HEK293 (cell line): ENCODE measurements at regions not wholly inside any gene's neighbourhood (a gene's known extent, or its start where the extent isn't known, plus 50 kb on each side); places are given as distances from the start of the nearest gene placed in this dataset.
A peak's percentile ranks its signal among the peaks of the same experiment; 100 is the strongest.

Experiments
- BCL6B ChIP-seq: fragments of 450-650 bp; formaldehyde crosslinking; IDR thresholded peaks from 2 replicates; pipeline ENCODE4 v1.5.1; 2017; ENCODE audit warnings: missing biosample characterization, missing genetic modification characterization
- GFI1B ChIP-seq: fragments of 450-650 bp; formaldehyde crosslinking; IDR thresholded peaks from 2 replicates; pipeline ENCODE4 v1.5.1; 2016; ENCODE audit warnings: missing biosample characterization, missing genetic modification characterization
- GLIS1 ChIP-seq: fragments of 450-650 bp; formaldehyde crosslinking; IDR thresholded peaks from 2 replicates; pipeline ENCODE4 v1.5.1; 2016; ENCODE audit warnings: missing biosample characterization, missing genetic modification characterization
- OVOL3 ChIP-seq: fragments of 450-650 bp; formaldehyde crosslinking; IDR thresholded peaks from 2 replicates; pipeline ENCODE4 v1.5.1; 2016; ENCODE audit warnings: missing biosample characterization, missing genetic modification characterization
- PRDM2 ChIP-seq: fragments of 450-650 bp; formaldehyde crosslinking; IDR thresholded peaks from 2 replicates; pipeline ENCODE4 v1.5.1; 2016; ENCODE audit warnings: missing biosample characterization, missing genetic modification characterization, borderline replicate concordance
- SALL2 ChIP-seq: fragments of 450-650 bp; formaldehyde crosslinking; IDR thresholded peaks from 2 replicates; pipeline ENCODE4 v1.5.0; 2017; ENCODE audit warnings: missing biosample characterization, mild to moderate bottlenecking, missing genetic modification characterization, borderline replicate concordance
- TSHZ1 ChIP-seq: fragments of 450-650 bp; formaldehyde crosslinking; IDR thresholded peaks from 2 replicates; pipeline ENCODE4 v1.5.1; 2016; ENCODE audit warnings: missing biosample characterization, missing genetic modification characterization, borderline replicate concordance
- ZFP3 ChIP-seq: fragments of 450-650 bp; formaldehyde crosslinking; IDR thresholded peaks from 2 replicates; pipeline ENCODE4 v1.5.1; 2016; ENCODE audit warnings: low read depth, missing biosample characterization, missing genetic modification characterization
- ZIC2 ChIP-seq: fragments of 450-650 bp; formaldehyde crosslinking; IDR thresholded peaks from 2 replicates; pipeline ENCODE4 v1.5.1; 2016; ENCODE audit warnings: missing biosample characterization, missing genetic modification characterization
- ZNF148 ChIP-seq: fragments of 450-650 bp; formaldehyde crosslinking; IDR thresholded peaks from 2 replicates; pipeline ENCODE4 v1.5.0; 2017; ENCODE audit warnings: missing biosample characterization, missing genetic modification characterization, borderline replicate concordance
- ZNF211 ChIP-seq: fragments of 450-650 bp; formaldehyde crosslinking; IDR thresholded peaks from 2 replicates; pipeline ENCODE4 v1.5.1; 2016; ENCODE audit warnings: low read depth, missing biosample characterization, missing genetic modification characterization
- ZNF324 ChIP-seq: fragments of 450-650 bp; formaldehyde crosslinking; IDR thresholded peaks from 2 replicates; pipeline ENCODE4 v1.5.1; 2016; ENCODE audit warnings: missing biosample characterization, missing genetic modification characterization
- ZNF350 ChIP-seq: fragments of 450-650 bp; formaldehyde crosslinking; IDR thresholded peaks from 2 replicates; pipeline ENCODE4 v1.5.0; 2017; ENCODE audit warnings: missing biosample characterization, mild to moderate bottlenecking, missing genetic modification characterization
- ZNF354C ChIP-seq: fragments of 450-650 bp; formaldehyde crosslinking; IDR thresholded peaks from 2 replicates; pipeline ENCODE4 v1.5.1; 2016; ENCODE audit warnings: missing biosample characterization, missing genetic modification characterization, low read depth, borderline replicate concordance
- ZNF416 ChIP-seq: fragments of 450-650 bp; formaldehyde crosslinking; IDR thresholded peaks from 2 replicates; pipeline ENCODE4 v1.5.1; 2016; ENCODE audit warnings: missing biosample characterization, missing genetic modification characterization
- ZNF423 ChIP-seq: fragments of 450-650 bp; formaldehyde crosslinking; IDR thresholded peaks from 2 replicates; pipeline ENCODE4 v1.5.1; 2016; ENCODE audit warnings: missing biosample characterization, missing genetic modification characterization
- ZNF48 ChIP-seq: fragments of 450-650 bp; formaldehyde crosslinking; IDR thresholded peaks from 2 replicates; pipeline ENCODE4 v1.5.1; 2016; ENCODE audit warnings: missing biosample characterization, missing genetic modification characterization
- ZNF529 ChIP-seq: fragments of 450-650 bp; formaldehyde crosslinking; IDR thresholded peaks from 2 replicates; pipeline ENCODE4 v1.5.1; 2017; ENCODE audit warnings: missing genetic modification characterization, missing biosample characterization; ENCODE audit not compliant: insufficient replicate concordance
- ZNF548 ChIP-seq: fragments of 450-650 bp; formaldehyde crosslinking; IDR thresholded peaks from 2 replicates; pipeline ENCODE4 v1.5.1; 2016; ENCODE audit warnings: missing biosample characterization, missing genetic modification characterization
- ZNF549 ChIP-seq: fragments of 450-650 bp; IDR thresholded peaks from 2 replicates; pipeline ENCODE4 v1.5.1; 2018; ENCODE audit warnings: missing biosample characterization, missing genetic modification characterization, mild to moderate bottlenecking, inconsistent platforms, moderate library complexity
- ZNF580 ChIP-seq: fragments of 450-650 bp; formaldehyde crosslinking; IDR thresholded peaks from 2 replicates; pipeline ENCODE4 v1.5.1; 2016; ENCODE audit warnings: missing biosample characterization, missing genetic modification characterization
- ZNF639 ChIP-seq: fragments of 450-650 bp; formaldehyde crosslinking; IDR thresholded peaks from 2 replicates; pipeline ENCODE4 v1.5.1; 2016; ENCODE audit warnings: missing biosample characterization, missing genetic modification characterization
- ZNF837 ChIP-seq: fragments of 450-650 bp; formaldehyde crosslinking; IDR thresholded peaks from 2 replicates; pipeline ENCODE4 v1.5.1; 2016; ENCODE audit warnings: missing biosample characterization, missing genetic modification characterization
- ZSCAN23 ChIP-seq: fragments of 450-650 bp; formaldehyde crosslinking; IDR thresholded peaks from 2 replicates; pipeline ENCODE4 v1.5.1; 2016; ENCODE audit warnings: missing biosample characterization, missing genetic modification characterization

GRCh38 chr5:36743891-36744772 is 132.4 kb upstream of the NIPBL start (continued):
- TF ChIP-seq PRDM2 (no peak), BCL6B (tag by site-specific recombination) (no peak), ZNF354C (tag by site-specific recombination) (no peak), ZNF529 (tag by site-specific recombination) (no peak), ZNF549 (tag by site-specific recombination) (no peak), SALL2 (tag by site-specific recombination) (no peak), ZNF324 (peak; percentile 46), TSHZ1 (no peak), ZSCAN23 (no peak), GFI1B (tag by site-specific recombination) (no peak), ZFP3 (tag by site-specific recombination) (no peak), ZIC2 (no peak), ZNF350 (tag by site-specific recombination) (no peak), ZNF580 (tag by site-specific recombination) (peak; percentile 58), ZNF837 (tag by site-specific recombination) (no peak), GLIS1 (tag by site-specific recombination) (no peak), ZNF423 (tag by site-specific recombination) (no peak), ZNF548 (tag by site-specific recombination) (no peak), ZNF416 (no peak), ZNF48 (tag by site-specific recombination) (no peak), ZNF639 (0 out of 2 replicates have a peak, but pooled peaks have one; percentile 11), OVOL3 (tag by site-specific recombination) (no peak), ZNF211 (tag by site-specific recombination) (no peak), ZNF148 (no peak)
